ENCODE measurements at regions not wholly inside any gene's neighbourhood (a gene's known extent, or its start where the extent isn't known, plus 50 kb on each side); places are given as distances from the start of the nearest gene placed in this dataset.

GRCh38 chr6:56838016-56838555, 116.8 kb upstream of the BEND6 start:
- no peak for DNase-seq (ENCODE audit: low read depth in 1 of 2, low spot score in 1 of 2)
- Histone ChIP-seq H3K4me3 (no peak overlapping the region), H3K27me3 (no peaks in the 10 kb centered on the region), H3K36me3 (no peaks in the 10 kb centered on the region), H3K9me3 (ENCODE audit: low read depth) (no peaks in the 10 kb centered on the region), H3K27ac (no peak overlapping the region), H3K4me1 (ENCODE audit: low read depth) (peaks cover 35% of the 10 kb centered on the region)
- TF ChIP-seq, protein P1, sequence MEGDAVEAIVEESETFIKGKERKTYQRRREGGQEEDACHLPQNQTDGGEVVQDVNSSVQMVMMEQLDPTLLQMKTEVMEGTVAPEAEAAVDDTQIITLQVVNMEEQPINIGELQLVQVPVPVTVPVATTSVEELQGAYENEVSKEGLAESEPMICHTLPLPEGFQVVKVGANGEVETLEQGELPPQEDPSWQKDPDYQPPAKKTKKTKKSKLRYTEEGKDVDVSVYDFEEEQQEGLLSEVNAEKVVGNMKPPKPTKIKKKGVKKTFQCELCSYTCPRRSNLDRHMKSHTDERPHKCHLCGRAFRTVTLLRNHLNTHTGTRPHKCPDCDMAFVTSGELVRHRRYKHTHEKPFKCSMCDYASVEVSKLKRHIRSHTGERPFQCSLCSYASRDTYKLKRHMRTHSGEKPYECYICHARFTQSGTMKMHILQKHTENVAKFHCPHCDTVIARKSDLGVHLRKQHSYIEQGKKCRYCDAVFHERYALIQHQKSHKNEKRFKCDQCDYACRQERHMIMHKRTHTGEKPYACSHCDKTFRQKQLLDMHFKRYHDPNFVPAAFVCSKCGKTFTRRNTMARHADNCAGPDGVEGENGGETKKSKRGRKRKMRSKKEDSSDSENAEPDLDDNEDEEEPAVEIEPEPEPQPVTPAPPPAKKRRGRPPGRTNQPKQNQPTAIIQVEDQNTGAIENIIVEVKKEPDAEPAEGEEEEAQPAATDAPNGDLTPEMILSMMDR (IDR thresholded peaks at IDR 0.05; ENCODE audit: low read depth, low read length) = no peak

- H3K4me1 ChIP-seq (ENCODE audit: low read depth) = peaks cover 38% of the 10 kb centered on the region
- H3K9me3 ChIP-seq (ENCODE audit: low read depth) = no peaks in the 10 kb centered on the region
- no peak for DNase-seq (ENCODE audit: low read depth in 1 of 2, low spot score in 1 of 2)
- no peak overlapping the region for H3K4me3 ChIP-seq
- TF ChIP-seq, protein P1 (IDR thresholded peaks at IDR 0.05; ENCODE audit: low read depth, low read length) = no peak
- H3K27me3 ChIP-seq = no peaks in the 10 kb centered on the region
- no peak overlapping the region for H3K27ac ChIP-seq
- no peaks in the 10 kb centered on the region for H3K36me3 ChIP-seq
Measured at GRCh38 chr6:56837322-56837894, 117.5 kb upstream of the BEND6 start.

- Histone ChIP-seq H3K9me3 (ENCODE audit: low read depth) (no peaks in the 10 kb centered on the region), H3K4me3 (no peak overlapping the region), H3K27me3 (no peaks in the 10 kb centered on the region), H3K36me3 (no peaks in the 10 kb centered on the region), H3K27ac (no peak overlapping the region), H3K4me1 (ENCODE audit: low read depth) (peaks cover 34% of the 10 kb centered on the region)
- no peak for DNase-seq (ENCODE audit: low read depth in 1 of 2, low spot score in 1 of 2)
- TF ChIP-seq, protein P1 (IDR thresholded peaks at IDR 0.05; ENCODE audit: low read depth, low read length) = no peak
Measured at GRCh38 chr6:56835612-56836011, 119.3 kb upstream of the BEND6 start.

DNA sequence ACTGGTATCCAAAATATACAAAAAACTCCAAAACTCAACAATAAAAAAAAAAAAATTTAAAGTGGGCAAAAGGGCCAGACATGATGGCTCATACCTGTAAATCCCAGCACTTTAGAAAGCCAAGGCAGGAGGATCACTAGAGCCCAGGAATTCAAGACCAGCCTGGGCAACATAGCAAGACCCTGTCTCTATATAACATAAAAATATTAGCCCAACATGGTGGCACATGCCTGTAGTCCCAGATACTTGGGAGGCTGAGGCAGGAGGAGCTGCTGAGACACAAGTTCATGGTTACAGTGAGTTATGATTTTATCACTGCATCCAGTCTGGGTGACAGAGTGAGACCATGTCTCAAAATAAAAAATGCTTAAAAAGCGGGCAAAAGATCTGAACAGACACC, 121.0 kb upstream of the BEND6 start:
- TF ChIP-seq, protein P1 (IDR thresholded peaks at IDR 0.05; ENCODE audit: low read depth, low read length) = no peak
- Histone ChIP-seq H3K27me3 (no peaks in the 10 kb centered on the region), H3K36me3 (no peaks in the 10 kb centered on the region), H3K27ac (no peak overlapping the region), H3K4me1 (ENCODE audit: low read depth) (peaks cover 27% of the 10 kb centered on the region), H3K4me3 (no peak overlapping the region), H3K9me3 (ENCODE audit: low read depth) (no peaks in the 10 kb centered on the region)
- no peak for DNase-seq (ENCODE audit: low read depth in 1 of 2, low spot score in 1 of 2)

DNA sequence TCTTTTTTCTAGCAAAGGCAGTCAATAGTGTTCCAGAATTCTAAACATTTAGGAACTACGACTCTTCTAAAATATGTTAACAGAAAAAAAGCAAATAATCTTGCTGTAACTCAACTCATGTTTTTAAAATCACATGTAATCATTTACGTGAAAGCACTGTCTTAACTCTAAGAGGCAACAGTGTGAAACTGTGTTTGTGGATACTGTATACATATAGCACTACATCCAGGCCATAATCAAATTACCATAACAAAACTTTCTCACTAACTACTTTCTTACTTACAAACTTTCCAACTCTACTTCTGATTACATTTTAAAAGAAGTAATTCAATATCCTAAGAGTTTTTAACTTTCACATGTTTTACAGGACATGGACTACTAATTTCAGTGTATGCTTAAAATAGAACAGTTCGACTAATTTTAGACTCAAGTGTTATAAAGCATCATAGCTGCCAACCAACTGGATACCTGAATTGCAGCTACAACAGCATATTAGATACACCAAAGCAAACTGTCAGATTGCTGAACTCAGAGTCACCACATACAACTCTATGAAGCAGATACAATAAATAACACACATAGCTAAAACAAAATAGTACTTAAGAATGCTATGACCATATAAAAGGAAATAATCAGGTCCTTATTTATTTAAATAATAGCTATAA, 121.6 kb upstream of the BEND6 start:
- H3K27ac ChIP-seq = peak overlapping the region; percentile 73
- H3K27me3 ChIP-seq = no peaks in the 10 kb centered on the region
- peaks cover 27% of the 10 kb centered on the region for H3K4me1 ChIP-seq (ENCODE audit: low read depth)
- no peaks in the 10 kb centered on the region for H3K9me3 ChIP-seq (ENCODE audit: low read depth)
- TF ChIP-seq, protein P1 (IDR thresholded peaks at IDR 0.05; ENCODE audit: low read depth, low read length) = no peak
- no peak overlapping the region for H3K4me3 ChIP-seq
- peak in 1 of 2 donors; percentile 41 for DNase-seq (ENCODE audit: low read depth in 1 of 2, low spot score in 1 of 2)
- H3K36me3 ChIP-seq = no peaks in the 10 kb centered on the region

All from cardiac muscle cell (in vitro differentiated cells and primary cell).